Stimulated activated CD4-positive, alpha-beta T cell treated with anti-CD3 and anti-CD28 coated beads, Interleukin-4, amount 100 ng/mL, for 48 hours (primary cell): ENCODE measurements at regions not wholly inside any gene's neighbourhood (a gene's known extent, or its start where the extent isn't known, plus 50 kb on each side); places are given as distances from the start of the nearest gene placed in this dataset.

ENCODE experiments used
- DNase-seq, 2 donors: peaks; one replicate each; pipeline ENCODE4 v3.0.0-alpha.2; 2020; ENCODE audit warnings: low read depth in 2 of 2

- DNase-seq, result no peak
Observed at GRCh38 chr1:82299656-82300055, 498.9 kb downstream of the ADGRL2 start.

GRCh38 chr1:82299056-82299455 lies 498.3 kb downstream of the ADGRL2 start:
- DNase-seq, result no peak

GRCh38 chr1:82297139-82297896 lies 496.6 kb downstream of the ADGRL2 start:
- no peak for DNase-seq

- DNase-seq, result no peak
Observed at GRCh38 chr1:82287556-82287955, 486.8 kb downstream of the ADGRL2 start.

- no peak for DNase-seq
Observed at GRCh38 chr1:82284213-82284612, 483.5 kb downstream of the ADGRL2 start.

- no peak for DNase-seq
Observed at GRCh38 chr1:82279241-82279640, 478.5 kb downstream of the ADGRL2 start.

- no peak for DNase-seq
Observed at GRCh38 chr1:82273816-82274215, 473.1 kb downstream of the ADGRL2 start.

GRCh38 chr1:82269431-82269830 lies 468.7 kb downstream of the ADGRL2 start:
- DNase-seq, result no peak

- DNase-seq, result no peak
Observed at GRCh38 chr1:82268826-82269225, 468.1 kb downstream of the ADGRL2 start.

GRCh38 chr1:82266351-82266750 lies 465.6 kb downstream of the ADGRL2 start:
- DNase-seq, result no peak

GRCh38 chr1:82265436-82265835 lies 464.7 kb downstream of the ADGRL2 start:
- DNase-seq, result no peak

GRCh38 chr1:82264802-82265201 lies 464.1 kb downstream of the ADGRL2 start:
- DNase-seq, result no peak

GRCh38 chr1:82263396-82263795 lies 462.7 kb downstream of the ADGRL2 start:
- no peak for DNase-seq

GRCh38 chr1:82260666-82261065 lies 459.9 kb downstream of the ADGRL2 start:
- no peak for DNase-seq

GRCh38 chr1:82260051-82260450 lies 459.3 kb downstream of the ADGRL2 start:
- no peak for DNase-seq

- no peak for DNase-seq
Observed at GRCh38 chr1:82258887-82259286, 458.2 kb downstream of the ADGRL2 start.

GRCh38 chr1:82246050-82246449 lies 445.3 kb downstream of the ADGRL2 start:
- DNase-seq, result no peak

- DNase-seq, result no peak
Observed at GRCh38 chr1:82245345-82246014, 444.7 kb downstream of the ADGRL2 start.

- DNase-seq, result no peak
Observed at GRCh38 chr1:82240571-82240970, 439.8 kb downstream of the ADGRL2 start.

GRCh38 chr1:82230667-82231066 lies 429.9 kb downstream of the ADGRL2 start:
- DNase-seq, result no peak

GRCh38 chr1:82227306-82228095 lies 426.8 kb downstream of the ADGRL2 start:
- DNase-seq, result no peak

GRCh38 chr1:82226186-82226505 lies 425.4 kb downstream of the ADGRL2 start:
- DNase-seq, result no peak
